HUES48 (cell line): ENCODE measurements at regions not wholly inside any gene's neighbourhood (a gene's known extent, or its start where the extent isn't known, plus 50 kb on each side); places are given as distances from the start of the nearest gene placed in this dataset.

Source experiments
- H3K27ac ChIP-seq: one replicate; pipeline ENCODE4 v1.7.0; 2013; ENCODE audit warnings: low read depth, low read length, inconsistent platforms
- H3K27me3 ChIP-seq: 2 replicates; pipeline ENCODE4 v1.6.1; 2013; ENCODE audit warnings: mild to moderate bottlenecking, low read length; ENCODE audit not compliant: control insufficient read depth, insufficient read depth
- H3K36me3 ChIP-seq: 2 replicates; pipeline ENCODE4 v1.6.1; 2013; ENCODE audit warnings: low read length; ENCODE audit not compliant: control insufficient read depth, insufficient read depth
- H3K4me1 ChIP-seq: 2 replicates; pipeline ENCODE4 v1.6.1; 2013; ENCODE audit warnings: mild to moderate bottlenecking, low read length; ENCODE audit not compliant: control insufficient read depth, insufficient read depth
- H3K4me3 ChIP-seq: 2 replicates; pipeline ENCODE4 v1.5.1; 2013; ENCODE audit warnings: mild to moderate bottlenecking, low read depth, low read length
- H3K9ac ChIP-seq: 2 replicates; pipeline ENCODE4 v1.6.1; 2013; ENCODE audit warnings: mild to moderate bottlenecking, low read depth, low read length, moderate library complexity
- H3K9me3 ChIP-seq: 2 replicates; pipeline ENCODE4 v1.6.1; 2013; ENCODE audit warnings: low read length; ENCODE audit not compliant: control insufficient read depth, insufficient read depth

DNA sequence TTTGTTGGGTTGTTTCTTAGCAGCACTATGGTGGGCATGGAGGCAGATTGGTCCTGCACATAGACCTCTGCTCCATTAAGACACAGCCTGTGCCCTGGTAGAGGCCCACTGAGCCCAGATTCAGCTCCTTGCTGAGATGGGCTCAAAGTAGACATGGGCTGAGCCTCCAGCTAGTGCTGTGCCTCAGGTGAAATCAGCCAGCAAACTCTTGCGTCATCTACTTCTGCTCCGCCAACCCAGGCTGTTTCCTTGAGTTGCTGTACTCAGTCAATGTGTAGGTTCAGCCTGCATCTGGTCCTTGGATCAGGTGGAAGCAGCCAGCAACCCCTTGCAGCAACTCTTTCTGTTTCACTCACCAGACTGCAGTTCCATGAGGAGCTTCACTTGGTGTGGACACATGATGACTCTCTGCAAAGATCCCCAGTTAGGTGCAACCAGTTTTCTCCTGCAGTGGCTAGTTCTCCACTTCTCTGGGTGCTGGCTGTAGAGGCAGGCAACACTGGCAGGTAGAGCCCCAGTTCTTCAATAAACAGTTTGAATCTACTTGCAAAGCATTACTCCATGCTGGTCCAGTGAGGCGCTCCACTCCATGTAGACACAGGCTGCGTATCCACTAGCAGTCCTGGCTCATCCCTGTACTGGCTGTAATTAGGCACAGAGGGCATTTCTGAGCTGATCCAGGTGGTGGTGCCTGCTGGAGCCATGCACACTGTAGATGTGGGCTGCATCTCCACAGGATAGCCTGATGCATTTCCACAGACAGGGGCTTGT lies 199.0 kb upstream of the MAMLD1 start:
- no peak overlapping the region for H3K27ac ChIP-seq
- no peaks in the 10 kb centered on the region for H3K36me3 ChIP-seq
- H3K9ac ChIP-seq = no peak overlapping the region
- no peaks in the 10 kb centered on the region for H3K4me1 ChIP-seq
- H3K9me3 ChIP-seq = peaks cover 28% of the 10 kb centered on the region
- H3K27me3 ChIP-seq = no peaks in the 10 kb centered on the region
- H3K4me3 ChIP-seq = no peak overlapping the region

DNA sequence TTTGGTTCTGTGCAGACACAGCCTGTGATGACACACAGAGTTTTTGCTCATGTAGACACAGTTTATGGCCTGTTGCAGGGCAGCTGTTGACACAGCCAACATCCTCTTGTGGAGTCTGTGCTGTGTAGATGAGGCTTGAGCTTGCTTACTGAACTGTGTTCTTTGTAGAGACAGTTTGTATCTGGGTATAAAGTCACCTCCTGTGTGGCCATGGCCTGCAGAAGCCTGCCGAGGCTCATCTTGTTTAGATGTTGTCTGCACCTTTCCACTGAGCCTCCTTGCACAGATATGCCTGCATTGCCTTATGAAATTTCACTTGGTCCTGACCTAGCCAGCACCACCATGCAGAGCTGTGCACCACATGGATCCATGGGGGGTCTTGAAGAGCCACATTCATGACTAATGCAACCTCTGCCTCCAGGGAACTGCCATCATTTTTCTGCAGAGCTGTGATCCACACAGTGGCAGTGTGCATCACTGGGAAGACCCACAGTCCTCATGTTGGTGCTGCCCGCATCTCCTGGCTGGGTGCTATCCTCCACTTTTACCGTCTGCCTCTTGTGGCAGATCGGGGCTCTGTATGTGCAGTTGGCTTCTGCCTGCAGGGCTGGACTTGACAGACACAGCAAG lies 198.0 kb upstream of the MAMLD1 start:
- H3K4me1 ChIP-seq = no peaks in the 10 kb centered on the region

DNA sequence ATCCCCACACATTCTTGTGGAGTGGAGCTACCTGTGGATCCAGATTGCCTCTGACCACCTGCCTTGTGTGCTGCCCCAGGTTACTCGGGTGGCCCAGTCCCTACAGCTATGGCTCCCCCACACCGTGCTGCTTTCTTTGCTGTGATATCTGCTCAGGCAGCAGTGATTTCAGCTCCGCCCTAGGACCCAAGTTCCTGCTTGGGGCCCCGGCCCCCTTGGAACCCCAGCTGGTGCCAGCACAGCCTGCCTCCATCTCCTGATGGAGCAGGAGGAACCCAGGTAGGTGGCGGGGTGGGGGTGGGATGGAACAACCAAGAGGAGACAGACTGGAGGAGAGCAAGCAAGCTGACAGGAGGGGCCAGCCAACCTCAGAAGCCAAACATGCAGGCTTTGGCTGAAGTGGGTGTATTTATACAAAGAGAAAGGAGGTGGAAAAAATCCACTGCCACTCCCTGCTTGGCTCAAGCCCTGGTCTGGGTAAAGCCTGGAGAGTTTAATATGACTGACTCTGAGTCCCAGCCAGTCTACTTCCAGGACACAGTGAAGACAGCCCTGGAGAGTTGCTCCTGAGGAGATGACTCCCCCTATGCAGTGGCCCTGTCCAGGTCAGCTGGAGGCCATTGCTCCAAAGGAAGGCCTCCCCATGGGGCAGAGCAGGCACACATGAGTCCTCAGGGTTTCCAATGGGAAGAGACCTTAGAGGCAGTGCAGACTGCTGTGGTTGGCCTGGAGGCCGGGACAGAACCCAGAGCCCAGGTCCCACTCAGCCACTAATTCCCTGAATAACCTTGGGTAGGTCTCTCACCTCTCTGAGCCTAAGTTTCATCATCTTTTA lies 197.1 kb upstream of the MAMLD1 start:
- peaks cover 24% of the 10 kb centered on the region for H3K9me3 ChIP-seq
- H3K9ac ChIP-seq = no peak overlapping the region
- no peak overlapping the region for H3K27ac ChIP-seq
- no peaks in the 10 kb centered on the region for H3K36me3 ChIP-seq
- no peaks in the 10 kb centered on the region for H3K27me3 ChIP-seq
- H3K4me1 ChIP-seq = no peaks in the 10 kb centered on the region
- H3K4me3 ChIP-seq = no peak overlapping the region

More for the DNA sequence above, 198.0 kb upstream of the MAMLD1 start:
- Histone ChIP-seq H3K27me3 (no peaks in the 10 kb centered on the region), H3K4me3 (no peak overlapping the region), H3K9me3 (peaks cover 24% of the 10 kb centered on the region), H3K36me3 (no peaks in the 10 kb centered on the region), H3K27ac (no peak overlapping the region), H3K9ac (no peak overlapping the region)

DNA sequence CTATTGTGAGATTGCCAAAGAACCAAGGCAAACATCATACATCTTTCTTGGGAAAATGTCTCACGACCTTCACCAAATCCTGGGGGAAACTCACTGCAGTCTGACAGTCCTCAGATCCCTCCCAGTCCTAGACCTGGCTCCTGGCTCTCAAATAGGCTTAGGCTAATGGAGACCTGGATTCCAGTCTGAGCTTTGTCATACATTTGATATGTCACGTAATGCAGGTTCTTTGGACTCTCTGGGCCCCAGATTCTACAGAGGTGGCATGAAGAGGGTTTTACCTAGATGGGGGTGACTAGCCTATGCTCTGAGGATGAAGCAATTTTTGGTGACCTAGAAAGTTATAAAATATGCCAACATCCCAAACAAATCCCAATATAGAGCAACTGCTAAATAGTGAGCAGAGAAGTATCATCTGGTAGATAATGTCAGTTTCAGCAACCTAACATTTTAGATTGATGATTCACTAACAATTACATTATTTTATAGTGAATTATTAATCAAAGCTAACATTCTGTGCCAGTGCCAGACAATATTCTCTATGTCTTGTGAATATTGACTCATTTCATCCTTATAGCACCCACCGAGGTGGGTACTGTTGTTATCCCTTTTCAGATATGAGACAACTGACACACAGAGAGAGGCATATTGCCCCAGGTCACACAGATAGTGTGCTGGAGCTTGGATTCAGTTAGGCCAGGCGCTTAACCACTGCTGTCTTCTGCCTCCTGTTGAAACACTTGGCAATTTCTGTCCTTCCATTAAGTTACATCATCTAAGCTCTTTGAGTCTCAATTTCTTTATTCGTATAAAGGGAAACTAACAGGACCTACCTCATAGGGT lies 195.4 kb upstream of the MAMLD1 start:
- Histone ChIP-seq H3K4me1 (no peaks in the 10 kb centered on the region), H3K27ac (no peak overlapping the region), H3K9ac (no peak overlapping the region), H3K9me3 (peaks cover 28% of the 10 kb centered on the region), H3K27me3 (no peaks in the 10 kb centered on the region), H3K36me3 (no peaks in the 10 kb centered on the region), H3K4me3 (no peak overlapping the region)

DNA sequence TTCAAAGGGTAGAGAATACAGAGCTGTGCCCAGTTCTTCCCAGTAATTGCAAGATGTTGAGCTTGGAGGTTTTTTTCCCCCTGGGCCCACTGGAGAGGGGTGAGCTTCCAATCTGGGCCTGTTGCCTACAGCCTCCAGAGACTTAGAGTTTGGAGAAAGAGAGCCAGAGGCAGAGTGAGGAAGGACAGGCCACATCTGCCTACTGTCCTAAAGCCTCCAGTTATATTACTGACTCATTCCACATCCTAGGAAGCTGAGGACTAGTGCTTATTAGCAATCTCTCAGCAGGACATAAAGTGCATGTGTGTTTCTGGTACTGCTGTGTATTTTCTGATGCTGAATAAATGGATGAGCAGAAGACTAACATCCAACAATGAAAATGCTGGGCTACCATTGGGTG lies 181.0 kb upstream of the MAMLD1 start:
- no peaks in the 10 kb centered on the region for H3K27me3 ChIP-seq
- H3K9ac ChIP-seq = no peak overlapping the region
- no peaks in the 10 kb centered on the region for H3K4me1 ChIP-seq
- H3K27ac ChIP-seq = no peak overlapping the region
- H3K4me3 ChIP-seq = no peak overlapping the region
- no peaks in the 10 kb centered on the region for H3K36me3 ChIP-seq
- H3K9me3 ChIP-seq = peaks cover 18% of the 10 kb centered on the region

DNA sequence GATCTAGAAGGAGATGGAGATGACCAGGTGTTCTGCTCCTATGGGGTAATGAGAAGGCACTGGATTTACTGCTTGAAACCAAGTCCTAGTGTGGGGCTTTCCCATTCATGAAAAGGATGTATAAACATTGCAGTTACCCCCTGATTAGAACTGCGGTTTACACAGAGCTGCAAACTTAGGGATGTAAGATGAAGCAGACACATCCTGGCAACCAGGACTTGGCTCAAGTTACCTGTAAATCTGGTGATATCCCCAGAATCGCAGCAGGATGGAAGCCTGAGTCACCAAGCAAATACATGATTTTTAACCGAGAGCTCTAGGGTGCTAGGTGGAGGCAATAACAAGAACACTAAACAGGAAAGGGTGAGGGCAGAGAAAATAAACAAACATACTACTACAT lies 178.6 kb upstream of the MAMLD1 start:
- H3K36me3 ChIP-seq = no peaks in the 10 kb centered on the region
- H3K4me1 ChIP-seq = no peaks in the 10 kb centered on the region
- H3K4me3 ChIP-seq = no peak overlapping the region
- H3K27ac ChIP-seq = no peak overlapping the region
- no peak overlapping the region for H3K9ac ChIP-seq
- H3K9me3 ChIP-seq = peaks cover 14% of the 10 kb centered on the region
- H3K27me3 ChIP-seq = no peaks in the 10 kb centered on the region

DNA sequence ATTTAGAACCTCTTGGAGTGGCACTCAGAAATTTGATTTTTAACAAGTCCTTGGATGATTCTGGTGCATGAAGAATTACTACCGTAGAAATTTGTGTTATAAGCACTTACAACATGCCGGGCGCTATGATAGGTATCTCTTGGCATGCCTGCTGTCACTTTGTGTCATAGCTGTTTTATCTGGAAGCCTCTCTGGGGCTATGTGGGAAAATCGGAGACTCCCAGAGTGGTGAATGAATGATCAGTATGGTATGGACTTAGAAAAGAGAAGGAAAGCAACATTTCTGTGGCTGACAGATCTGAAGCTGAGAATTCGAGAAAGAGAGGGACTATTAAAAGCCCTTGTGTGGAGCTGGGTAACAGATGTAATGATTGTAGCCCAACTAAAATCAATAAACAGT lies 177.4 kb upstream of the MAMLD1 start:
- Histone ChIP-seq H3K4me1 (no peaks in the 10 kb centered on the region), H3K36me3 (no peaks in the 10 kb centered on the region), H3K9me3 (peaks cover 14% of the 10 kb centered on the region), H3K9ac (no peak overlapping the region), H3K27ac (no peak overlapping the region), H3K4me3 (no peak overlapping the region), H3K27me3 (no peaks in the 10 kb centered on the region)

DNA sequence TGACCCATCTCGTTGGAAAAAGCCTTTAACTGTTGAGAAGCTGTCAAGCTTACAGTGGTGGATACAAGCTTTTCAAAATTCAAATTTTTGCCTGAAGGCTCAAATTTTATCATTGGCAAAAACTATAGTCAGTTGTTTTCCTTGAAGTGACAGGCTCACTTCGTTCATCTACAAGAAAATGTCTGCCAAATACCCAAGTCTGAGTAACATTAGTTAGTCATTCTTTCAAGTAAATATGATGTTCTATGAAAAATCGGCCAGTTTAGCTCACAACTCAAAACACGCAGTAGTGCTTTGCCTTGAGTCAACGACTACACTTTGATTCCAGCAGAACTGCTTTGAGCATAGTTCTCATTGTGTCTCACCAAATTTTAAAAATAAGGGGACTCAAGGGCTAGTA lies 170.3 kb upstream of the MAMLD1 start:
- Histone ChIP-seq H3K9ac (no peak overlapping the region), H3K27me3 (no peaks in the 10 kb centered on the region), H3K27ac (no peak overlapping the region), H3K36me3 (no peaks in the 10 kb centered on the region), H3K4me3 (no peak overlapping the region), H3K4me1 (no peaks in the 10 kb centered on the region; the same call in 1 of the 2 replicates), H3K9me3 (peaks cover 33% of the 10 kb centered on the region; the same call in 1 of the 2 replicates)

DNA sequence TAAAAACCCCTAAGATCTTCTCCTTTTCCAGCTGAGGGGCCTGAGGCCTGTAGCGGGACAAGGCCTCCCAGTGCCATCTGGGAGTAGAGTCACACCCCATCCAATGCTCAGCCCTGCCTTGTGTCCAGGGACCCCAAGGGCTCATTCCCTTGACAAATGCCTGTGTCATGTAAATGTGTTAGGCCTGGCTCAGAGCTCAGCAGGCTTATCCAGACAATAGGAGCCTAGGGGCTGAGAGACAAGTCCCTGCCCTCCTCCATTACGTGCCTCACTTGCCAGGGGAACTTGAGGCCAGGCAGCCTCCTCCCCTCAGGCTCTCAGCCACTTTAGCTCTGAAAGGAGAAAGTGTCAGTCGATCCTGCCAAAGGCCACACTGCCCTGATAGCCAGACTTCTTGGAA lies 166.8 kb upstream of the MAMLD1 start:
- H3K27ac ChIP-seq = peak overlapping the region; percentile 21
- no peaks in the 10 kb centered on the region; the same call in 1 of the 2 replicates for H3K4me1 ChIP-seq
- no peak overlapping the region for H3K9ac ChIP-seq
- no peak overlapping the region for H3K4me3 ChIP-seq
- H3K9me3 ChIP-seq = peaks cover 45% of the 10 kb centered on the region
- no peaks in the 10 kb centered on the region for H3K36me3 ChIP-seq
- H3K27me3 ChIP-seq = no peaks in the 10 kb centered on the region

DNA sequence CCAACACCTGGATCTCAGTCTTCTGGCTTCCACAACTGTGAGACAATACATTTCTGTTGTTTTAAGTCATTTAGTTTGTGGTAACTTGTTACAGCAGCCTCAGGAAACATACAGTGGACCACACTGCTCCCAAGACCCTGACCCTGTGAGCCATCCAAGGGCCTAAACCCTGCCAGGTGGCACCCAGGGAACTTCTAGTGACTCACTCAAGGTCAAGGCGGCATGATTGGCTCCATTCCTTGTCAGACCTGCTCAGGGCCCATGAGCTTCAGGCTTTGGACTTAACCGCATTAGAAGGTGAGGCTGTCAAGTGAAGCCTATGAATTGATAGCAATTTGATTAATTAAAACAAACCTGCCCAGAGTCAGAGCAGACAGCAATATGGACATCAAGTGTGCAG lies 165.7 kb upstream of the MAMLD1 start:
- H3K9ac ChIP-seq = no peak overlapping the region
- no peaks in the 10 kb centered on the region for H3K27me3 ChIP-seq
- peaks cover 43% of the 10 kb centered on the region for H3K9me3 ChIP-seq
- H3K4me1 ChIP-seq = no peaks in the 10 kb centered on the region; the same call in 1 of the 2 replicates
- no peak overlapping the region for H3K4me3 ChIP-seq
- H3K36me3 ChIP-seq = no peaks in the 10 kb centered on the region
- H3K27ac ChIP-seq = no peak overlapping the region
